GM04504 (cell line): ENCODE measurements at regions not wholly inside any gene's neighbourhood (a gene's known extent, or its start where the extent isn't known, plus 50 kb on each side); places are given as distances from the start of the nearest gene placed in this dataset.
"Not testable (repeated sequence)": the region's sequence is repeated elsewhere in the genome, so short reads cannot be mapped to it uniquely, and the experiment has no call there.

Experiments
- DNase-seq: peaks from one replicate; pipeline ENCODE4 v3.0.0-alpha.2; 2012; ENCODE audit warnings: low read depth

GRCh38 chr5:18366234-18366633 is 732.0 kb downstream of the TAF11L14 start:
- DNase-seq = no peak

DNA sequence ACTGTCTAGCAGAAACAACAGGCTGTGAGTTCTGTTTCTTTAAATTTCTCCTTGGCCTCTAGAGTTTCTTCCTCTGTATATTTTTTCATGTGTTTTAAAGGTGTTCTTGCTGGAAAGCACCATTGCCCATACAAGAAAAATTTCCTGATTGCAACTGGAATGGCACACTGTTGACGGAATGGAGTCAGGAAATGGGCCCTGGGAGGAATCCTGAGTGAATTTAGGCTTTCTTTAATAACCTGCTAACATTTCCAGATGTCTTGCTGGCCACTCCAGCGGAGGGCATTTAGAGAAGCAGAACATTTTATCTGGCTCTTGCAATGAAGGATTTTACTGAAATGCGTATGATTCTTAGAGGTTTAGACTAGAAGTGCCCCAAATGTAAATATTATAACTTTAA is 736.3 kb downstream of the TAF11L14 start:
- DNase-seq = no peak

DNA sequence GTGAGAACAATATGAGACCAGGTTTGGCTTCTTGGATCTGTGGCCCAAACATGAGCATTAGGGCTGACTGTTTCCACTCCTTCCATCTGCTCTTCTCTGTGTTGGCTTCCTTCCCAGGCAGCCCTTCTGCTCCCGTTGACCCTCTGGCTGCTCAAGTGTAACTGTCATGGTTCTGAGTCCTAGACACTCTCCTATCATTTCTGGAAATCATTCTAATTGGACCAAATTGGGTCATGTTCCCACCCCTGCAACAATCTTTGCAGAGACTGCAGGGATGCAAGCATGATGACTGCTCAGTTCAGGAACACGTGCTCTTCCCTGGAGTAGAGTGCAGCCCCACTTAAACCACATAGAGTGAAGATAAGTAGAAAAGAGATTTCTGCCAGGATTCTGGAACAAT is 741.4 kb downstream of the TAF11L14 start:
- no peak for DNase-seq

- no peak for DNase-seq
Measured at GRCh38 chr5:18378066-18378465, 743.8 kb downstream of the TAF11L14 start.

- no peak for DNase-seq
Measured at GRCh38 chr5:18379189-18379588, 744.9 kb downstream of the TAF11L14 start.

DNA sequence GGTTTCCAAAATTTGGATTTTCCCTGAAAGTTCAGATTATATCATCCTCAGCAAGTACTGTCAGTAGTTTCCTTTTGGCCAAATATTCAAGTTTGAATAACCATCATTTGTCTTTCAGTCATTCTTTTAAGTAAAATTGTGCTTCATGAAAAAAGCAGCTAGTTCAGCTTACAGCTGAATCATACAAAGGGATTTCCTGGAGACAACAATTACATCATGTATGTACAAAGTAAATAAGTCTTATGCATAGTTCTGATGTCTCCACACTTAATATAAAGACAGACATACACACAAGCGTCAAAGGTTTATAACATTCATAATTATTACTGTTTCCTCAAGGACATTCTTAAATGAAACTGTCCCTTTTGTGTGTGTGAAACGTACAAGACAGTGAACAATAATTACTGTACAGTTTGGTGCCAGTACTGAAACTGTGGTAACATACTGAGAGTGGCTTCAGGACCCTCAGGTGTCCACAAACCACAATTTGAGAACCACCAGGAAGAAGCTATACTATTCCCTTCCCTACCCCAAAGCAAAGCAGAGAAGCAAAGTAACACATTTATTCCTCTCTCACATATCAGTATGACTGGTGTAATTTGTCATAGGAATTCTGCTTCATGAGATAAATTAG is 746.6 kb downstream of the TAF11L14 start:
- DNase-seq = no peak

DNA sequence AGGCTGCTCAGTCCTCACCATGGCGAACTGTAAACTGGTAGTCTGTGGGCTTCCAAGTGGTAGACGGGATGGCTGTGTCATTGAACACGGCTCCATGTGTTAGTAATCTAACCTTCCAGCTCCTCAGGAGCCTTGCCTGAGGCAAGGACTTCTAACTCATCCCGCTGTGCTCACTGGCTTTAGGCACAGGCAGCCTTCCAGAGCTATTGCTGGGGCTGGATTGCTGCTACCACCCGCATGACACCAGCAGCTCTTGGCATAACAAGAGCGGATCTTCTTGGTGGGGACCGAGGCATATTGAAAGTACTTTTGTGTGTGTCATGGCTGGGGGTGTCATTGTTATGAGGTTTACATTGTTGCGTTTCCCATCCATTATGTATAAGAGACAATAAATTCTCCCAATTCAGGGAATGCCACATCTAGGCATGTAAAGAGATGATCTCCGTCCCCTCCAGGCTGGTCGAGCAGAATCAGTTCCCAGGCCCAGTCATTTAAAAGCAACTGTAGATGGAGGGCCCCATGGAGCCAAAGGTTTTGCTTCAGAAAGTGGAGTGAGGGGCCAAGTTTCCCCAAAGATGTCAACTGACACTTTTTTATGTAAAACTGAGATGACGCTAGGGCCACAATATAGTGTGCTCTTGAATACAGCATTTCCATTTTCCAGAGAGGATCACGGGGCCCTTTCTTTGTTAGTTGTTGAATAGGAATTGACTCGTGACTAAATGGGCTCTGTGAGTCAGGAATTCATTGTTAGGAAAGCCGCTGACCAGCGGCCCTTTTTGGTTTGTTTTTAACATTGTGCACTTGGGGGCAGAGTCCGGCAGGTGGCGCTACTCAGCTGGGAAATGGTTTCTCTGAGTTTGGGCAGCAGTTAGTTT is 759.5 kb downstream of the TAF11L14 start:
- peak; percentile 7 for DNase-seq

DNA sequence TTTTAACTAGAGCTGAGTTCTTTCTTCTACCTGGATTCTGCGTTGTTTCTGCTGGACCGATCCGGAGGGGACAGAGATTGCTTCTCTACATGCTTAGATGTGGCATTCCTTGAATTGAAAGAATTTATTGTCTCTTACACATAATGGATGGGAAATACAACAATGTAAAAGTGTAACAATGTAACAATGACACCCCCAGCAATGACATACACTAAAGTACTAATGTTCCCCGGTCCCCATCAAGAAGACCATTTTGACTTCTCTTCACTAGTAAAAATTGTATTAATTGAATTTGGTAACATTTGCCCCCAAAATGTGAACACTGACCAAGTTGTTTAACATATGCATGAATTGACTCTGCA is 760.2 kb downstream of the TAF11L14 start:
- no peak for DNase-seq

DNA sequence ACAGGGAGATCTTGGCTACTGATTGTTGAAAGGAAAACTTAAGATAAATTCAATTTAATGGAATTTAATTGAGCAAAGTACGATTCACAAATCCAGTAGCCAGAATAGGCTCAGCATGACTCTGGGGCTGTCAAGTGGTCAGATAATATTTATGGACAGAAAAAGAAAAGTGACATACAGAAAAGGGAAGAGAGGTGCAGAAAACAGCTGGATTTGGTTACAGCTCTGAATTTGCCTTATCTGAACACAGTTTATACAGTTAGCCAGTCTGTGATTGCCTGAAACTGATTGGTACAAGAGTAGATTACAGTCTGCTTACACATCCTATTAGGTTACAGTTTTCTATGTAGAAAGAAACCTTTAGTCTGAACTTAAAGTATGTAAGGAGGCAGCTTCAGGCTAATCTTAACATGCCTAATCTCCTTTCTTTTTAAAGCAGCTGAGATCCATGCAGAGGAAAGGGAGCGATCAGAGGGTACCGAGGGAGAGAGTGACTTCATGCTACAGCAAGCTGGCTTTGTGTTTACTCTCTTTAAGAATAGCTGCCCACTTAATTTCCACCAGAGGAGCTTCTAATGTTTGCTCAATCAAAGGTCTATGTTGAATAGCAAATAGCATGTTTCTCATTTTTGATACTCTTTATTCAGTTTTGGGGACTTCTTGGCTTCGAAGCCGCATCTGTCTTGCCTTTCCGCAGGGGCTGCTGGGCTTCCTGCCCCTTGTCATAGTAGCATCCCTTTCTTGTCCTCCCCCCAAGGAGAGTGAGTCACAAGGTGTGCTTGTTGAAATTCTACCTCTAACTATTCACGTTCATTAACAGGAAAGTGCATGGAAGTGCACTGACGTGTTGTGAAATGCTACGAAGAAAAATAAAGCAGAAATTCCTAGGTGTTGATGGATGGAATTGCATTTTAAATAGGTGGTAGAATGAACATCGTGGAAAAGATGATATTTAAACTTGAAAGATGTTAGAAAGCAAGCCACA is 761.2 kb downstream of the TAF11L14 start:
- no peak for DNase-seq

DNA sequence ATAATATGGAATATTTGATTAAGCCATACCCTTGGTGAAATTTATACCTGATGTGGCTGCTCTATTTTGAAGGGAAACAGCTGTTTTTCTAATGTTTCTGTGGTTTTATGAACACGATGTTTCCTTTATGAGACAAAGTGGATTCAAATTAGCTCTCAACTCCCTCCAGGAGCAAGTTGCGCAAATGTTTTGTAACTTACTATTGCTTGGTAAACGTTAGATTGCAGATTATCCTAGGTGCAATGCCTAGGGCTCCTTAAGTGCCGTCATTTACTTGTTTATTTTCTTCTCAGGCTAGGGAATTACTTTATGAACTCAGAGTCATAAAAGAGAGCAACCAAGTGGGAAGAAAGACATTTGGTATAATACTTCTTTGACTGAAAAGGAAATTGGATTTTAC is 763.1 kb downstream of the TAF11L14 start:
- no peak for DNase-seq

GRCh38 chr5:18397891-18398290 is 763.6 kb downstream of the TAF11L14 start:
- no peak for DNase-seq

DNA sequence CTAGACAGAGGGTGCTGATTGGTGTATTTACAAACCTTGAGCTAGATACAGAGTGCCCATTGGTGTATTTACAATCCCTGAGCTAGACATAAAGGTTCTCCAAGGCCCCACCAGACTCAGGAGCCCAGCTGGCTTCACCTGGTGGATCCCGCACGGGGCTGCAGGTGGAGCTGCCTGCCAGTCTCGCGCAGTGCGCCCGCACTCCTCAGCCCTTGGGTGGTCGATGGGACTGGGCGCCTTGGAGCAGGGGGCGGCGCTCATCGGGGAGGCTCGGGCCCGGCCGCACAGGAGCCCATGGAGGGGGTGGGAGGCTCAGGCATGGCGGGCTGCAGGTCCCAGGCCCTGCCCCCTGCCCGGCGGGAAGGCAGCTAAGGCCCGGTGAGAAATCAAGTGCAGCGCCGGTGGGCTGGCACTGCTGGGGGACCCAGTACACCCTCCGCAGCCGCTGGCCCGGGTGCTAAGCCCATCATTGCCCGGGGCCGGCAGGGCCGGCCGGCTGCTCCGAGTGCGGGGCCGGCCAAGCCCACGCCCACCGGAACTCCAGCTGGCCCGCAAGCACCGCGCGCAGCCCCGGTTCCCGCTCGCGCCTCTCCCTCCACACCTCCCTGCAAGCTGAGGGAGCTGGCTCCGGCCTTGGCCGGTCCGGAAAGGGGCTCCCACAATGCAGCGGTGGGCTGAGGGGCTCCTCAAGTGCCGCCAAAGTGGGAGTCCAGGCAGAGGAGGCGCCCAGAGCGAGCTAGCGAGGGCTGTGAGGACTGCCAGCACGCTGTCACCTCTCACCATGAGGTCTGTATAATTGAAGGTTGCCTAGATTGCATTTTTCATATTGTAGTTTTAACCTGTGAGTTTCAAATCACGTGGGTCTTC is 765.4 kb downstream of the TAF11L14 start:
- DNase-seq = not testable (repeated sequence)

DNA sequence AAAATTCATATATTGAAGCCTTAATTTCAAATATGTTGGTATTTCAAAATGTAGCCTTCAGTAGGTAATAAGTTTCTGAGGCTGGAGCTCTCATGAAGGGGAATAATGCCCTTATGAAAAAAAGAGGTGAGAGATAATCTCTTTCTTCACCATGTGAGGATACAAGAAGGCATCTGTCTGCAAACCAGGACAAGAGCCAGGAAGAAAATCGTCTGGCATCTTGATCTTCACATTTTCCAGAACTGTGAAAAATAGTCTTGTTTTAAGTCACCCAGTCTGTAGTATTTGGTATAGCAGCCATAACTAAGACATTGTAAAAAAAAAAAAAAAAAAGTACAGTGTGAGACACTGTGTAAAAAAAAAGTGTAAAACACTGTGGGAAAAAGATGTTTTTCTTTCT is 768.9 kb downstream of the TAF11L14 start:
- no peak for DNase-seq

DNA sequence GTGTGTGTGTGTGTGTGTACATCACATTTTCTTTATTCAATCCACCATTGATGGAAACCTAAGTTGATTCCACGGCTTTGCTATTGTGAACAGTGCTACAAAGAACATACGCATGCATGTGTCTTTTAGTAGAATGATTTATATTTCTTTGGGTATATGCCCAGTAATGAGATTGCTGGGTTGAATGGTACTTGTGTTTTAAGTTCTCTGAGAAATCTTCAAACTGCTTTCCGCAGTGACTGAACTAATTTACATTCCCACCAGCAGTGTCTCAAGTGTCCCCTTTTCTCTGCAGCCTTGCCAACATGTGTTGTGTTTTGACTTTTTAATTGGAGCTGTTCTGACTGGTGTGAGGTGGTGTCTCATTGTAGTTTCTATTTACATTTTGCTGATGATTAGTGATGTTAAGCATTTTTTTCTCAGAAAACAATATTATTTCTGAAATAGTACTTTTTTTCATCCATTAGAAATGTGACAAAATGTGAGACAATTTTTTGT is 769.7 kb downstream of the TAF11L14 start:
- DNase-seq = no peak

DNA sequence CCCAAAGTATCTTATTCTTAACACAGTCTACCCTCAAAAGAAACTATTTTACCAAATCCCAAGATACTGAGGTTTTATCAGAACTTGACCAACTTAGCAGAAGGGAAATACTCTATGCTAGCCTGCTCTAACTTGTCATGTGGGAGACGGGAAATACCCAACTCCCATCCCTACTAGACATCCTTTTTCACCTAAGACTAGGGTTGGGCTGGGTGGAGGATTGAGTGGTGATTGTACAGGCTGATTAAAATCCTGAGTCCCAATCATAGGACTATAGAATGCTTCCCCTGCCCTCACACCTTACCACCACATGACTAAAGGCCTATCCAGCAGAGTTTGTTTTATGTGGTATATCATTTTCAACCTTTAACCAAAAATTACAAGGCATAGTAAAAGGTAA is 786.5 kb downstream of the TAF11L14 start:
- DNase-seq = no peak

DNA sequence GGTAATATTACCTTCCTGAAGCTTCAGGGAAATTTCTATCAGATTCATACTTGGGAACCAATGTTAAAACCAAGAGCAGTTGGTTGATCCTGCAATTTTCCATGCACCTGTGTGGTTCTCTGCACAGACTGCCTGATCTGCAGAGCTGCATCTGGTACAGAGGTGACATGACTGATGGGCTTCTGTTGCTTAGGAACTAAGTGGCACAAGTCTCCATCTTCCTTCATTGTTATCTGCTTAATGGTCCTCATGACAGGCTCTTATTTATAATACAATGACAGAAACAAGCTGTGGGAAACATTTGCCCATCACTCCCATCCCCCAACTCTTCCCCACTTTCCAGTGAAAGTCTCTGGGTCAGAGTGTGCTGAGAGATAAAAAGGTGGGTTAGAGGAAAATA is 799.1 kb downstream of the TAF11L14 start:
- DNase-seq = no peak

GRCh38 chr5:18438126-18438525 is 803.9 kb downstream of the TAF11L14 start:
- DNase-seq = no peak

DNA sequence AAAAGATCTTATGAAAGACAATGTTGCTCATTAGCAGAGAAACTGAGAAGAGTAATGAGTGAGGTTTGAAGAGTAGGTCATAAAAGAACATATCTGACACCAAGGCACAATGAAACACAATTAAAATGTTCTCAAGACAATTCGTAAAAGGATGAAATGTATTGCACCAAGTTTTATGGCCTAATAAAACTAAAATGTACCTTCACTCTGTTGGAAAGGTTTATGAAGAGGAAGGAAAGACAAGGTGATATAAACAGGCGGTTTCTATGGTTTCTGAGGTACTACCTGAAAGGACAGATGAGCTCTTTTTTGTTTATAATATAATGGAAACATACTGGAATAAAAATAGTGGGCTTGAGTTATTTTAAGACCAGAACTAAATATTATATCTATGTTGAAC is 821.3 kb downstream of the TAF11L14 start:
- no peak for DNase-seq

- DNase-seq = no peak
Measured at GRCh38 chr5:18457255-18457654, 823.0 kb downstream of the TAF11L14 start.

- no peak for DNase-seq
Measured at GRCh38 chr5:18461766-18462165, 827.5 kb downstream of the TAF11L14 start.
